ENCODE measurements at regions not wholly inside any gene's neighbourhood (a gene's known extent, or its start where the extent isn't known, plus 50 kb on each side); places are given as distances from the start of the nearest gene placed in this dataset.

DNA sequence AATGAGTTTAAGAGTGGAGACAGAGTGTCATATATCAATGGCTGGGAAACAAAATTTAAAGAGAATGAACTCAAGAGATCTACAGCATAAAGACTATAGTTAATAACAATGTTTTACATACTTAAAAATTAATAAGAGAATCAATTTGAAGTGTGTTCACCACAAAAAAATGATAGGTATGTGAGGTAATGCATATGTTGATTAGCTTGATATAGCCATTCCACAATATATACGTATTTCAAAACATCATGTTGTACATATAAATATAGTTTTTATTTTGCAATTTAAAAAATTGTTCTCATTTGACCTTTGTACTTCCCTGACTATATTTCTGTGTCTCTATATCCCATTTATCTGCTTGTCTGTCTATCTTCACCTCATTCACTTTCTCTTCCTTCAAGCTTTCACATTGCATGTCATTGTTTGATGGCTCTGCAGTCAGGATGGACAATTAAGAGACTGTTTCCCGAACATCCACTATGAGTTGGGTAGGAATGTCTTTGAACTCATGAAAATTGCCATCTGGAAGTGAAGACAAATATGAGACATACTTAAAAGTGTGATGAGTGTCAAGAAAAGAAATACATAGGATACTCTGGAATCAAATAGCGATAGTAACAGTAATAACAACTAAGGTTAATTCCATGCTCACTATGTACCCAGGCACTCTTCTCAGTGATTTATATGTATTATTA is 359.9 kb upstream of the ACTBL2 start:
- no peak for TF ChIP-seq POLR2A (IDR thresholded peaks at IDR 0.05)
- TF ChIP-seq, protein P1, sequence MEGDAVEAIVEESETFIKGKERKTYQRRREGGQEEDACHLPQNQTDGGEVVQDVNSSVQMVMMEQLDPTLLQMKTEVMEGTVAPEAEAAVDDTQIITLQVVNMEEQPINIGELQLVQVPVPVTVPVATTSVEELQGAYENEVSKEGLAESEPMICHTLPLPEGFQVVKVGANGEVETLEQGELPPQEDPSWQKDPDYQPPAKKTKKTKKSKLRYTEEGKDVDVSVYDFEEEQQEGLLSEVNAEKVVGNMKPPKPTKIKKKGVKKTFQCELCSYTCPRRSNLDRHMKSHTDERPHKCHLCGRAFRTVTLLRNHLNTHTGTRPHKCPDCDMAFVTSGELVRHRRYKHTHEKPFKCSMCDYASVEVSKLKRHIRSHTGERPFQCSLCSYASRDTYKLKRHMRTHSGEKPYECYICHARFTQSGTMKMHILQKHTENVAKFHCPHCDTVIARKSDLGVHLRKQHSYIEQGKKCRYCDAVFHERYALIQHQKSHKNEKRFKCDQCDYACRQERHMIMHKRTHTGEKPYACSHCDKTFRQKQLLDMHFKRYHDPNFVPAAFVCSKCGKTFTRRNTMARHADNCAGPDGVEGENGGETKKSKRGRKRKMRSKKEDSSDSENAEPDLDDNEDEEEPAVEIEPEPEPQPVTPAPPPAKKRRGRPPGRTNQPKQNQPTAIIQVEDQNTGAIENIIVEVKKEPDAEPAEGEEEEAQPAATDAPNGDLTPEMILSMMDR (IDR thresholded peaks at IDR 0.05) = no peak
